Ishikawa (cell line): ENCODE measurements at regions not wholly inside any gene's neighbourhood (a gene's known extent, or its start where the extent isn't known, plus 50 kb on each side); places are given as distances from the start of the nearest gene placed in this dataset.

ENCODE experiments used
- CEBPB ChIP-seq: IDR thresholded peaks from 2 replicates; pipeline ENCODE4 v1.6.1; 2012
- CREB1 ChIP-seq: IDR thresholded peaks from 2 replicates; pipeline ENCODE4 v1.6.1; 2012; ENCODE audit warnings: low read depth
- EGR1 ChIP-seq: IDR thresholded peaks from 2 replicates; pipeline ENCODE4 v1.6.1; 2012
- EP300 ChIP-seq: IDR thresholded peaks from 2 replicates; pipeline ENCODE4 v1.6.1; 2012; ENCODE audit warnings: borderline replicate concordance
- FOXM1 ChIP-seq: IDR thresholded peaks from 2 replicates; pipeline ENCODE4 v1.6.1; 2012; ENCODE audit warnings: low read depth, borderline replicate concordance
- MAX ChIP-seq: IDR thresholded peaks from 2 replicates; pipeline ENCODE4 v1.6.1; 2012
- NFIC ChIP-seq: IDR thresholded peaks from 2 replicates; pipeline ENCODE4 v1.6.1; 2012
- RAD21 ChIP-seq: IDR thresholded peaks from 2 replicates; pipeline ENCODE4 v1.6.1; 2012; ENCODE audit warnings: low read depth
- REST ChIP-seq: IDR thresholded peaks from 2 replicates; pipeline ENCODE4 v1.6.1; 2012; ENCODE audit warnings: low read depth, mild to moderate bottlenecking
- TAF1 ChIP-seq: IDR thresholded peaks from 2 replicates; pipeline ENCODE4 v1.6.1; 2012; ENCODE audit warnings: low read depth, mild to moderate bottlenecking
- TCF12 ChIP-seq: IDR thresholded peaks from 2 replicates; pipeline ENCODE4 v1.6.1; 2012; ENCODE audit warnings: low read depth
- TEAD4 ChIP-seq: IDR thresholded peaks from 2 replicates; pipeline ENCODE4 v1.6.1; 2012
- USF1 ChIP-seq: IDR thresholded peaks from 2 replicates; pipeline ENCODE4 v1.6.1; 2012
- YY1 ChIP-seq: IDR thresholded peaks from 2 replicates; pipeline ENCODE4 v1.6.1; 2012; ENCODE audit warnings: low read depth
- ZBTB7A ChIP-seq: IDR thresholded peaks from 2 replicates; pipeline ENCODE4 v1.6.1; 2012; ENCODE audit warnings: low read depth

DNA sequence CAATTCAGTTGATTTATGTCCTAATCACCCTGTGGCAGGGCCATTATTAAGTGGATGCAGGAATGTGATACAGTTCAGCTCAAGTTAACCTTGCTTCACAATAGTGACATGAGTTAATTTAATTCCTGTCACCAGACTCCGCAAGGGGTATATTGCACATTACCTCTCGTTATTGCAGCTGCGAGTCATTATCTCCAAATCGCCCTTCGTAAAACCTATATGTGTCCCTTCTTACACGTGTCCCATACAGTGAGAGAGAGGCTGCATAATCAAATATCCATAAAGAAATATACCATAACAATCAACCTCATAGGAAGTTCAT is 369.9 kb upstream of the ANXA10 start:
- no peak for TF ChIP-seq MAX
- TF ChIP-seq EGR1: no peak
- TF ChIP-seq YY1: no peak
- TF ChIP-seq CEBPB: no peak
- no peak for TF ChIP-seq REST
- TF ChIP-seq TCF12: no peak

DNA sequence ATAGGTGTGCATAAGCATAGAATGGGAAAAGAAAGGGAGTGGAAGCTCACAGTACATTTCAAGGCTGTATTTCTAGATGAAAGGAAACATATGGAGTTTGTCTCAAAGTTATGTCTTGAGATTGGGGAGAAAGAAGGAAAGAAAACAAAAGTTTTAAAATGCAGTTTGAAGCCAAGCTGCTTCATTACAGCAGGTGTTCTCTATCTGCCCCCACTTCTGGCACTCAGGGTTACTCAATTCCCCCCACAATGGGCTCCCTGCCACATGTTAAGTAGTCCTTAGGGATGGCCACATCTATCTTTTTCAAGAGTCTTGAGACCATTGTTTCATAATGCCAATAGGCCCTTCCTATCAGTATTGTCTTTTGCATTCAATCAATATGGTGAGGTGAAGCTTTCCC is 367.4 kb upstream of the ANXA10 start:
- TF ChIP-seq ZBTB7A (no peak), FOXM1 (no peak), EGR1 (no peak), USF1 (no peak), CREB1 (no peak), TCF12 (no peak), TEAD4 (no peak), CEBPB (no peak), EP300 (no peak), REST (no peak), YY1 (no peak), MAX (no peak), RAD21 (no peak), TAF1 (no peak)

DNA sequence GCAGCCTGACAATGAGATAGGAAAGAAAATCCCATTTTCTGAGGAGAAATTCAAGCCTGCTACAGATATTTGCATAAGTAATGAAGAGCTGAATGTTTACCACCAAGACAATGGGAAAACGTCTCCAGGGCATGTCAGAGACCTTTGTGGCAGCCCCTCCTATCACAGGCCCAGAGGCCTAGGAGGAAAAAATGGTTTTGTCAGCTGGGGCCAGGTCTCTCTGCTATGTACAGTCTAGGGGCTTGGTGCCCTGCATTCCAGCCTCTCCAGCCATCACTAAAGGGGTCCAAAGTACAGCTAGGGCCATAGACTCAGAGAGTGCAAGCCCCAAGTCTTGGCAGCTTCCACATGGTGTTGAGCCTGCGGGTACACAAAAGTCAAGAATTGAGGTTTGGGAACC is 361.6 kb upstream of the ANXA10 start:
- TF ChIP-seq TCF12 (no peak), YY1 (no peak), NFIC (no peak), CREB1 (no peak), FOXM1 (no peak)

DNA sequence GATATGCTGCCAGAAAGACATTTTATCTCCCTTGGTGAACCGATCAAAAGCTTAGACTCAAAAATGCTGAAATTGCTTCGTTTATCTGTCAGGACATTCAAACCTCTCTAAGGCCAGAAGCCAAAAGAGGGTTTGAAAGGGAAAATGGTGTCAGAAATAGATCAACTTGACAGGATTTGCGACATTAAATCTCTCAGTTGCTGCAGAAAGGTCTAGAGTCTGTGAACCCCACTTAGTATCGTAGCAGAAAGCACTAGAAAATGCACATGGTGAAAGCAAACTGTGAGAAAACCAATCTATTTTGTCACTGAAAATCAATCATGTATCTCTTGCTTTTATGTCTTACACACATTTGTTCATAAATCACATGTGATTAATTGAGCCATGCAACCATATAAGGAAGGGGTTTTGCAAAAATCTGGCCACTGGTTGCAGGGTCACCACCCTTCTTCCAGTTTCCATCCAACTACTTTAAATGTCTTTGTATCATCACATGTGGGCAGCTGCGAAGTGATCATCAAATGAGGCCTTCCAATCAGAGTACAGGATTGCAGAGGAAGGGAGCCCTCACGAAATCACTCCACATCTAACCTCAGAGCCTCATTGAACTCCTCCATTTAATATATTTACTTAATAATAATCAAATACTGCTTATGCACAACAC is 347.2 kb upstream of the ANXA10 start:
- TF ChIP-seq USF1 (no peak), TEAD4 (no peak)

DNA sequence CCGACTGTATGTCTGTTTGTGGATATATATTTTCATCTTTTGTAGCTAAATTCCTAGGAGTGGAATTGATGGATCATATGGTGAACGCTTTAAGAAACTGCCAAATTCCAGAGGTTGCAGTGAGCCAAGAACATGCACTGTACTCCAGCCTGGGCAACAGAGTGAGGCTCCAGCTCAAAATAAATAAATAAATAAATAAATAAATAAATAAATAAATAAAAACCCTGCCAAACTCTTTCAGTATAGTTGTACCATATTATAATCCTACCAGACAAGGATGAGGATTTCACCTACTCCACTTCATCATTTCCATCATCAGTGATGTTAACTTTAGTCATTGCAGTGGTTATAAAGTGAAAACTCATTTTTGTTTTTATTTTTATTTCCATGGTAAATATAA is 325.1 kb upstream of the ANXA10 start:
- no peak for TF ChIP-seq ZBTB7A
- TF ChIP-seq RAD21: no peak
- no peak for TF ChIP-seq TCF12

GRCh38 chr4:167774646-167775045 is 317.7 kb upstream of the ANXA10 start:
- TF ChIP-seq TEAD4 (no peak), ZBTB7A (no peak), YY1 (no peak), CEBPB (no peak), MAX (no peak), USF1 (no peak), EGR1 (no peak)

GRCh38 chr4:167775375-167775774 is 317.0 kb upstream of the ANXA10 start:
- TF ChIP-seq YY1 (no peak), RAD21 (no peak), TAF1 (no peak), MAX (no peak), USF1 (no peak), FOXM1 (no peak), CEBPB (no peak), TCF12 (no peak), REST (no peak), EGR1 (no peak), ZBTB7A (no peak), NFIC (no peak), TEAD4 (no peak), EP300 (no peak)
